Cardiac muscle cell (in vitro differentiated cells and primary cell): ENCODE measurements at regions not wholly inside any gene's neighbourhood (a gene's known extent, or its start where the extent isn't known, plus 50 kb on each side); places are given as distances from the start of the nearest gene placed in this dataset.

Experiments used
- DNase-seq, 2 donors: peaks; one replicate each; pipeline versions ENCODE4 v3.0.0 to v3.0.0-alpha.2; 2010 to 2017; ENCODE audit warnings: low read depth in 1 of 2, low spot score in 1 of 2
- H3K27ac ChIP-seq: fragments of 200-600 bp; sonication (generic); 2 replicates; pipeline ENCODE4 v1.5.1; 2016
- H3K27me3 ChIP-seq: fragments of 200-600 bp; sonication (generic); 2 replicates; pipeline ENCODE4 v1.6.0; 2016; ENCODE audit warnings: control low read depth
- H3K36me3 ChIP-seq: fragments of 200-600 bp; sonication (generic); 2 replicates; pipeline ENCODE4 v1.5.1; 2016; ENCODE audit warnings: control low read depth
- H3K4me1 ChIP-seq: fragments of 200-600 bp; sonication (generic); 2 replicates; pipeline ENCODE4 v1.8.1; 2017; ENCODE audit warnings: low read depth, mild to moderate bottlenecking, mixed run types
- H3K4me3 ChIP-seq: fragments of 200-600 bp; sonication (generic); 2 replicates; pipeline ENCODE4 v1.5.1; 2016; ENCODE audit warnings: mild to moderate bottlenecking
- H3K9me3 ChIP-seq: fragments of 200-600 bp; sonication (generic); 2 replicates; pipeline ENCODE4 v1.5.1; 2017; ENCODE audit warnings: low read depth, mild to moderate bottlenecking, control low read depth
- CTCF ChIP-seq: IDR thresholded peaks from 2 replicates; pipeline ENCODE4 v1.5.1; 2012; ENCODE audit warnings: low read depth, mild to moderate bottlenecking, low read length

- Histone ChIP-seq H3K36me3 (no peaks in the 10 kb centered on the region), H3K4me1 (peaks cover 11% of the 10 kb centered on the region), H3K4me3 (no peak overlapping the region), H3K27ac (no peak overlapping the region), H3K9me3 (no peaks in the 10 kb centered on the region), H3K27me3 (no peaks in the 10 kb centered on the region)
- TF ChIP-seq CTCF = no peak
- no peak for DNase-seq
Measured at GRCh38 chr6:19128701-19129100, 708.5 kb upstream of the ID4 start.

GRCh38 chr6:19135706-19136105, 701.5 kb upstream of the ID4 start:
- H3K27me3 ChIP-seq = no peaks in the 10 kb centered on the region
- peak in 1 of 2 donors; percentile 66 for DNase-seq
- no peak overlapping the region for H3K4me3 ChIP-seq
- TF ChIP-seq CTCF = no peak
- no peaks in the 10 kb centered on the region for H3K36me3 ChIP-seq
- peak overlapping the region; percentile 36 for H3K27ac ChIP-seq
- H3K4me1 ChIP-seq = peaks cover 49% of the 10 kb centered on the region
- no peaks in the 10 kb centered on the region for H3K9me3 ChIP-seq

- H3K4me1 ChIP-seq = peaks cover 49% of the 10 kb centered on the region
- no peak overlapping the region for H3K4me3 ChIP-seq
- no peaks in the 10 kb centered on the region for H3K27me3 ChIP-seq
- no peak overlapping the region for H3K27ac ChIP-seq
- no peak for DNase-seq
- no peaks in the 10 kb centered on the region for H3K9me3 ChIP-seq
- H3K36me3 ChIP-seq = no peaks in the 10 kb centered on the region
- no peak for TF ChIP-seq CTCF
Measured at GRCh38 chr6:19137505-19137904, 699.7 kb upstream of the ID4 start.

- DNase-seq = no peak
- Histone ChIP-seq H3K4me1 (peaks cover 48% of the 10 kb centered on the region), H3K27me3 (no peaks in the 10 kb centered on the region), H3K9me3 (no peaks in the 10 kb centered on the region), H3K4me3 (no peak overlapping the region), H3K27ac (no peak overlapping the region), H3K36me3 (no peaks in the 10 kb centered on the region)
- TF ChIP-seq CTCF = no peak
Measured at GRCh38 chr6:19142275-19142674, 694.9 kb upstream of the ID4 start.

- Histone ChIP-seq H3K9me3 (no peaks in the 10 kb centered on the region), H3K36me3 (no peaks in the 10 kb centered on the region), H3K4me3 (no peak overlapping the region), H3K4me1 (peaks cover 34% of the 10 kb centered on the region), H3K27ac (no peak overlapping the region), H3K27me3 (no peaks in the 10 kb centered on the region)
- no peak for TF ChIP-seq CTCF
- DNase-seq = no peak
Measured at GRCh38 chr6:19150307-19150706, 686.9 kb upstream of the ID4 start.
